Uterus (tissue), 2 donors: ENCODE measurements at regions not wholly inside any gene's neighbourhood (a gene's known extent, or its start where the extent isn't known, plus 50 kb on each side); places are given as distances from the start of the nearest gene placed in this dataset.

Experiments
- POLR2A ChIP-seq, 2 donors: fragments of 450-650 bp; IDR thresholded peaks; one replicate each; pipeline ENCODE4 v1.6.1; 2016; ENCODE audit warnings: antibody characterized with exemption in 2 of 2, mild to moderate bottlenecking in 1 of 2, moderate library complexity in 1 of 2
- TF ChIP-seq, protein P1 (sequence below), 4 experiments: fragments of 200-600 bp in 2 of 4; fragments of 450-650 bp in 2 of 4; sonication (generic) in 2 of 4; IDR thresholded peaks; one replicate each; pipeline ENCODE4 v1.5.1; 2016 to 2019; ENCODE audit warnings: antibody characterized with exemption in 4 of 4, mild to moderate bottlenecking in 2 of 4, moderate library complexity in 1 of 4

- TF ChIP-seq POLR2A (IDR thresholded peaks at IDR 0.05), result no peak
- TF ChIP-seq, protein P1, sequence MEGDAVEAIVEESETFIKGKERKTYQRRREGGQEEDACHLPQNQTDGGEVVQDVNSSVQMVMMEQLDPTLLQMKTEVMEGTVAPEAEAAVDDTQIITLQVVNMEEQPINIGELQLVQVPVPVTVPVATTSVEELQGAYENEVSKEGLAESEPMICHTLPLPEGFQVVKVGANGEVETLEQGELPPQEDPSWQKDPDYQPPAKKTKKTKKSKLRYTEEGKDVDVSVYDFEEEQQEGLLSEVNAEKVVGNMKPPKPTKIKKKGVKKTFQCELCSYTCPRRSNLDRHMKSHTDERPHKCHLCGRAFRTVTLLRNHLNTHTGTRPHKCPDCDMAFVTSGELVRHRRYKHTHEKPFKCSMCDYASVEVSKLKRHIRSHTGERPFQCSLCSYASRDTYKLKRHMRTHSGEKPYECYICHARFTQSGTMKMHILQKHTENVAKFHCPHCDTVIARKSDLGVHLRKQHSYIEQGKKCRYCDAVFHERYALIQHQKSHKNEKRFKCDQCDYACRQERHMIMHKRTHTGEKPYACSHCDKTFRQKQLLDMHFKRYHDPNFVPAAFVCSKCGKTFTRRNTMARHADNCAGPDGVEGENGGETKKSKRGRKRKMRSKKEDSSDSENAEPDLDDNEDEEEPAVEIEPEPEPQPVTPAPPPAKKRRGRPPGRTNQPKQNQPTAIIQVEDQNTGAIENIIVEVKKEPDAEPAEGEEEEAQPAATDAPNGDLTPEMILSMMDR (IDR thresholded peaks at IDR 0.05), result no peak
Observed at GRCh38 chr7:12127455-12127854, 83.6 kb upstream of the TMEM106B start.
